Activated CD4-positive, alpha-beta T cell treated with anti-CD3 and anti-CD28 coated beads, Interleukin-10, Interleukin-2, amounts not matched to agents 100 ng/mL and 50 ng/mL, durations not matched to agents 16 hours and 8 hours (primary cell): ENCODE measurements at regions not wholly inside any gene's neighbourhood (a gene's known extent, or its start where the extent isn't known, plus 50 kb on each side); places are given as distances from the start of the nearest gene placed in this dataset.

Experiments
- DNase-seq: peaks from one replicate; pipeline ENCODE4 v3.0.0-alpha.2; 2020

DNA sequence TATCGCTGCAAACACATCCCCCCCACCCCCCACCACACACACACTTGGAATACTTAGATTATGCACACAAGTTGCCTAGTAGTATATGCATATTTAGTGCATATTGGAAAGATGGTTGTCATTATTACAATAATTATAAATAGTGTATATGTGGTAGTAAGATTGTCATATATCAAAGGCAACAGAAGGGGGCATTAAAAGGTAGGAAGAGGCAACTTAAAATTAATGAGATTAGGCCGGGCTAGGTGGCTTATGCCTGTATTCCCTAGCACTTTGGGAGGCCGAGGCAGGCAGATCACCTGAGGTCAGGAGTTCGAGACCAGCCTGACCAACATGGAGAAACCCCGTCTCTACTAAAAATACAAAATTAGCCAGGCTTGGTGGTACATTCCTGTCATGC lies 52.1 kb downstream of the GSC start:
- no peak for DNase-seq

DNA sequence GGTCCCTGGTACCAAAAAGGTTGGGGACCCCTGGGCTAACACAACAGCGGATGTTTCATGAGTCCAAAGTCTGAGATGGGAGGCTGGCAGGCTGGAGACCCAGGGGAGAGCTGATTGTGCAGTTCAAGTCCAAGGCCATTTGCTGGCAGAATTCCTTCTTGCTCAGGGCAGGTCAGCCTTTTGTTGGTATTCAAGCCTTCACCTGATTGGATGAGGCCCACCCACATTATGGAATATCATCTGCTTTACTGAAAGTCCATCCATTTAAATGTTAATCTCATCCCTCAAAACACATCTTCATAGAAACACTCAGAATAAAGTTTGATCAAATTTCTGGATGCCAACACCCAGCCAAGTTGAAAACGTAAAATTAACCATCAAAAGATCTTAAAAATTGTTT lies 52.9 kb downstream of the GSC start:
- DNase-seq = no peak

DNA sequence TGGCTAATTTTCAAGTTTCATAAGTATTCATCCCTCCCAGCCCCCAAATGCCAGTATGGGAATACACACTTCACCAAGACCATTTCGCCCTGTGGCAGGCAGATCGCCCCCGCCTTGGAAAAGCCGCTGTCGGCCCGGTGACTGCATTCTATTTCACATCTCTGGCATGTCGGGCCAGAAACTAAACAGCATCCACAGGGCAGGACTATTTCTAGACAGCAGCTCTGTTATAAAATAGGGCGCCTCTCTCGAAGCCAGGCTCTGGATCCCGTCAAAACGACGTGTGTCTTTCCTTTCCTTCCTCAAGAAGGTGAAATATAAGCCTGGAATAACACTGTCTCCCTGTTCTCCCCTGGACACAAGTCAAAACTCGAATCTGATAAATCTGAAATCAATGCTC lies 56.8 kb downstream of the GSC start:
- no peak for DNase-seq

DNA sequence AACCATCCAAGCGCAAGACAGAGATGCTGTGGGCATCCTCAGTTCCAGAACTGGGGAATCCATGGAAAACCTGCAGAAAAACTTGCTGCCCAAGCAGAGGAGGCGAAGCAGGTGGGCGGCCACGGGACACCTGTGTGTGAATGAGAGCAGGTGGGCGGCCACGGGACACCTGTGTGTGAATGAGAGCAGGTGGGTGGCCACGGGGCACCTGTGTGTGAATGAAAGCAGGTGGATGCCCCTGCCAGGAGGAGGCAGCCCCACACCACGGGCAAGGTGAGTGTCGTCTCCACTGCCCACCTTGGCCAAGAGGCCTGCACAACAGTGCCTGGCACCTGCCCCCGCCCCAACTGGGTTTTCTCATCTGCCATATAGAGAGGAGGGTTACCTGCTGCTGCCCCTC lies 59.2 kb downstream of the GSC start:
- no peak for DNase-seq

- no peak for DNase-seq
These were observed 62.4 kb downstream of the GSC start for GRCh38 chr14:94707494-94707893.

GRCh38 chr14:94706133-94706532 lies 63.8 kb downstream of the GSC start:
- no peak for DNase-seq

DNA sequence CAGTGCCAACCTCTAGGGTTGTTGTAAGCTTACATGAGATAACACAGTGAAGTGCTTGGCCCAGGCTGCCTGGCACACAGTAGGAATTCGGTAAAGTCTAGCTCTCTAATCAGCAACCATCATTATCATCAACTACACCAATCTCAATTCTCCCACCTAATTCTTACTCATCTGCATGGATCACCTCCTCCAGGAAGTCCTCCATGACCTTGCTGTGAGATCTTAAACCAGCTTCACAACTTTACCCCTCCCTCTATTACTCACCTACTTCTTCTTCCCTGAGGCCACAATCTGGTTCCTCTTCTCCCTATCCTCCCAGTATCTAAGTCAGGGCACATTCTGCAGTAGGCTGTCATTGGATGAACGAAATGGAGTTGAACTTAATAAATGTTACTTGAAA lies 67.3 kb downstream of the GSC start:
- DNase-seq = no peak

- DNase-seq = no peak
These were observed 68.0 kb downstream of the GSC start for GRCh38 chr14:94701861-94702370.

DNA sequence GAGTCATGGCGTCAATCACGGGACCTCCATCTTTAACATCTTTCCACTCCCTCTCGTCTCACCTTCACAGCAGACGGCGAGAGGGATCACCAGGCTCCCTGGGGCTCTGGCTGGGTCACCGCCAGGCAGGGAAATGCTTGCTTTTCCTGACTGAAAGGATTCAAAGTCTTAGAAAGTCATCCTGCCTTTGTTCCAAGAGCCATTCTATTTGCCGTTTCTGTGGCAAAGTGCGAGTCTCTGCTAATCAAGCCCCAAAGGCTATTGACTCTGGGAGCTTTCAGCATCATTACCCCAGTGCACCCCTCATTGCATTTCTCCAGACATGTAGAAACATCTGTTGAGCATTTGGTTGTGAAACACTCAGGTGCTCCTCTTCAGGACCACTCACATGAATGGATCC lies 69.6 kb downstream of the GSC start:
- DNase-seq = no peak

GRCh38 chr14:94699831-94700230 lies 70.1 kb downstream of the GSC start:
- DNase-seq = no peak

GRCh38 chr14:94697773-94698556 lies 71.9 kb downstream of the GSC start:
- DNase-seq = no peak

GRCh38 chr14:94696518-94696917 lies 73.4 kb downstream of the GSC start:
- DNase-seq = no peak

- DNase-seq = no peak
These were observed 74.7 kb downstream of the GSC start for GRCh38 chr14:94695231-94695630.

DNA sequence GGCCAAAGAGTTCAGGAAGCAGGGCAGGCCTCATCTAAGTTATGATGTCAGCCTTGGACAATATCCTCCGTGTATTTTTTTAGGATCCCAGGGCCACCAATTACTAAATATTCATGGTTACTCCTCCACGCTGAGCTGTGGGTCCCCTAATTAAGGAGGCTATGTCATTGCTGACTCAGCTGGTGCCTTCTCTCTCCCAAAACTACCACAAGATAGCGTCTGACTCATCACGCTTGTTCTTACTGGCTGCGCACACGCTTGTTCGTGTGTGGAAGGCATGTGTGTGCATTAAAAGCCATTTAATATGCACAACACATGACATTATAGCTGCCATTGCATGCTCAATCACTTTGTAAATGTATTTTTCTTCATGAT lies 78.3 kb downstream of the GSC start:
- DNase-seq = no peak

DNA sequence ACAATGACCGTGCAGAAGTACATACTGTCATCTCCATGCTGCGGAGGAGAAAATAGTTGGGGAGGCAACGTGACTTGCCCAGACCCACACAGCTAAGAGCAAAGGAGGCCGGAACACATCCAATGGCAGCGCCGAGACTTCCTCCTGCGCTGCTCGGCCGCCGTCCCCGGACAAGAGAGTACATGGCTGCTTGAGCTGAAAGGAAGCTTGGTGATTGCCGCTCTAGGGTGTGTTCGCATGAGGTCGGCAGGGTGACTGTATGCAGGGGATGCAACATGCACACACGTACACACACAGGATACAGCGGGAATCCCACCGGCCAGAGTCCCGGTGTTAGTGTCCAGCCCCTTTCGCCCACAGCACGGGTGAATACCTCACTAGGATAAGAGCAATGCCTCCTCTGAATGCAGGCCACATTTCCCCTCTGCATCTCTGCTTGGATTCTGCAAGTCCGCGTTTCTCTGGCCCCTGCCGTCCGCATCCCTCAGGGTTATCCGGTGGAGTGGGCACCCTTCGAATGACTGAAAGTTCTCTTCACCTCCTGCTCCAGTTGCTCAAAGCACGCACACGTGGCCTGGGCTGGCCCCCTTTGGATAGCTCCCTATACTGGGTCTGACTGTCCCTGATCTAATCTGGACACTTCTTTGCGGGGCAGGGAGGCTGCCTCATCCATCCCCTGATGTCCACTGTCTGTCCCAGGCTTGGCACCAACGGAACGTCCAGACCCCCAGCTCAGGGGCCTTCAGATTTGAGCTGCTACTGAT lies 78.8 kb downstream of the GSC start:
- DNase-seq = no peak

DNA sequence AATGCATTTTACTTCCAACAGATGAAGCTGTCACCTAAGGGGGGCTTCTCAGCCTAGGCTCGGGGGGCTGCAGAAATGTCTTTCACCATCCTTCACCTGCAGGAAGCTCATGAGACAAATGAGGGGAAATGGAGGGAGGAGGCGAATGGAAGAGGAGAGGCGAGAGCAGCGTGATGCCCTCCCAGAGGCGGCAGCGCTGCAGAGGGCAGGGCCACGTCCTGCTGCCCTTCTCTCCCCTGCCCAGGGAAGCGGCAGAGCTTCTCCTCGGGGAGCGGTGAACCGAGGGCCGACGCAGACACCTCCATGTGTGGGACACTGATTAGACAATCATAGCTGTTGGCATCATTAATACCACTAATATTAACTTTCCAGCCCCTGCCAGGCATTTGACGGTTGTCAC lies 78.3 kb downstream of the SERPINA3 start:
- DNase-seq = no peak

DNA sequence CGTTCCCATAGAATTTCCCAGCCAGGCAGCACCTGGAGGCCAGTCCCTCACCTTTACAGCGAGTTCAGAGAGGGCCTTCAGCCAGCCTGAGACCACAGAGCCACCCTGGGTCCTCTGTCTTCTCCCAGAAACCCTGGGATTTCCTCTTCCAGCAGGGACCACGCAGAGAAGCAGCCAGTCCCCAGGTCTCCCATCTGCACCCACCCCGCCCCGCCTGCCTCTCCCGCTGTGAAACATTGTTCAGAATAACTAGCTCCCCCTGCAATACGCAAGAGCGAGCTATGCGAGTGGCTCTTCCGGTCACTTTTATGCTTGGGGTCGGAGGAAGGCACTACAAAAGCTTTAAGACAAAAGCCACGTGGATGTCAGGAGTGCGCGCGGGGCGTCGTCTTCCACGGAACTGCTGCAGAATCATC lies 77.8 kb downstream of the SERPINA3 start:
- no peak for DNase-seq

GRCh38 chr14:94689218-94689984 lies 77.2 kb downstream of the SERPINA3 start:
- DNase-seq = peak; percentile 63

GRCh38 chr14:94686511-94687160 lies 74.4 kb downstream of the SERPINA3 start:
- no peak for DNase-seq

DNA sequence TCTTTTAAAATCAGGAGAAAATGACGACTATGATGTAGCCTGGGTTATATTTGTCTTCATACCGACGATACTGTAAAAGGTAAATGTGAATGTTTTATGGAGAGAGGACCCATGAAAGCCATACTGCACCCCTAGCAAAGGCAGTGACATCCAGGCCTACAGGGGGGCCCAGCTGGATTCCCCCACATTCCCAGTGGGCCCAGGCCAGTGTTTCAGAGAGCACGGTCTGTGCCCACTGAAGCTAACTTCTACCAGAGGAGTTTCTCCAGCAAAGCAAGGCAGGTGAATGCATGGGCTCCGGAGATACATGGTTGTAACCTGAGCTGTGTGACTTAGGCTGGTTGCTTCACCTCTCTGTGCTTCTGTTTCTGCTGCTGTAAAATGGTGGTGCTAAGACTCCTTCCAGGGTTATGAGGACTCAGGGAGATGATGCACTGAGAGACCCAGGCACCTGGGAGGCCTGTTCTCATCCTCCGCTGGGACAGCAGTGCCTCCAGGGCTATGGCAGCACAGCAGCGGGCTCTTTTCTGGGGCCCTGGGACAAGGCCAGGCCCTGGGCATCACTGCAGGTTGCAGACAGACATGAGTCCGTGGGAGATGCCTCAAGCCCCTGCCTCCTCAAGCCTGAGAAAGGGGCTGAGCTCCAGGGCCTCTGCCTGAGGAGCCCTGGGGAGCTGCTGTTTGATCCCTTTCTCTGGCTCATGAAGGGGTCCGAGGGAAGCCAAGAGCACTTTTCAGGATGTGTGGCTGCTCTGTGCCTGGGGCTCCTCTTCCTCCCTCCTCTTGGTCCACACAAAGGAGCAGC lies 73.7 kb downstream of the SERPINA3 start:
- DNase-seq = no peak

- DNase-seq = no peak
These were observed 73.0 kb downstream of the SERPINA3 start for GRCh38 chr14:94685166-94685581.

DNA sequence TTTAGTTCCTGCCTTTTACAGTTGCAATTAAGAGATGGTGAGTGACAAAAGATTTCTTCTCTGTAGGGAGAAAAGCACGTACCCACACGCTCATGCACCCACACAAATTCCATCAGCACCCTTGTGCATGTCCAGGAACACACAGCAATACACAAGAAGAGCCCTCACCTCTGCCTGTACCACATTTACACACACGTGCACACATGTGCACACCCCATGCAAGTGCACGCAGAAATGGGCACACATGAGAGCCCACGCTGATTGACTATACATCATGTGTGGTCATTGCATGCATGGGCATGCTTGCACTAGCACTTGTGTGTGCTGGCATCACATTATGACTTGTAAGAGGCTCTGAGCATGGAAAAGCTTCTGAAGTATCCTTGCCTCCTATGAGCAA lies 70.5 kb downstream of the SERPINA3 start:
- no peak for DNase-seq
